ENCODE measurements at regions not wholly inside any gene's neighbourhood (a gene's known extent, or its start where the extent isn't known, plus 50 kb on each side); places are given as distances from the start of the nearest gene placed in this dataset.

- no peak for ATAC-seq
- TF ChIP-seq ZFP30 (CRISPR knock-in tag; IDR thresholded peaks at IDR 0.05): no peak
- no peak for TF ChIP-seq CREB5 (CRISPR knock-in tag; IDR thresholded peaks at IDR 0.05; ENCODE audit: low read depth)
- TF ChIP-seq OSR1 (CRISPR knock-in tag; IDR thresholded peaks at IDR 0.05): no peak
- no peak for TF ChIP-seq POU6F1 (CRISPR knock-in tag; IDR thresholded peaks at IDR 0.05; ENCODE audit: borderline replicate concordance, low read depth)
- no peak for TF ChIP-seq GLIS3 (CRISPR knock-in tag; IDR thresholded peaks at IDR 0.05)
These were observed 841.6 kb upstream of the B3GALT2 start for GRCh38 chr1:194028002-194028401.

GRCh38 chr1:194026422-194026821, 840.0 kb upstream of the B3GALT2 start:
- ATAC-seq: no peak
- TF ChIP-seq PATZ1 (CRISPR knock-in tag; IDR thresholded peaks at IDR 0.05; ENCODE audit: borderline replicate concordance) (no peak), ZNF565 (CRISPR knock-in tag; conservative IDR thresholded peaks at IDR 0.05; ENCODE audit: low read depth) (no peak), POU6F1 (CRISPR knock-in tag; IDR thresholded peaks at IDR 0.05; ENCODE audit: borderline replicate concordance, low read depth) (no peak), GLIS3 (CRISPR knock-in tag; IDR thresholded peaks at IDR 0.05) (no peak), CREB5 (CRISPR knock-in tag; IDR thresholded peaks at IDR 0.05; ENCODE audit: low read depth) (no peak), CSDC2 (CRISPR knock-in tag; IDR thresholded peaks at IDR 0.05) (no peak), ZNF8 (CRISPR knock-in tag; IDR thresholded peaks at IDR 0.05) (no peak), TOX (CRISPR knock-in tag; IDR thresholded peaks at IDR 0.05; ENCODE audit: borderline replicate concordance) (no peak), BACH2 (CRISPR knock-in tag; IDR thresholded peaks at IDR 0.05; ENCODE audit: borderline replicate concordance) (no peak), ZFP30 (CRISPR knock-in tag; IDR thresholded peaks at IDR 0.05) (no peak), ZC3H10 (CRISPR knock-in tag; IDR thresholded peaks at IDR 0.05) (no peak), ZNF70 (CRISPR knock-in tag; IDR thresholded peaks at IDR 0.05) (no peak), TCF4 (CRISPR knock-in tag; IDR thresholded peaks at IDR 0.05; ENCODE audit: borderline replicate concordance) (no peak), RARB (CRISPR knock-in tag; IDR thresholded peaks at IDR 0.05) (no peak), OSR1 (CRISPR knock-in tag; IDR thresholded peaks at IDR 0.05) (no peak), ISL1 (CRISPR knock-in tag; IDR thresholded peaks at IDR 0.05) (no peak), TSHZ2 (CRISPR knock-in tag; IDR thresholded peaks at IDR 0.05) (no peak), PPARA (CRISPR knock-in tag; IDR thresholded peaks at IDR 0.05; ENCODE audit: borderline replicate concordance) (no peak), ARNTL (CRISPR knock-in tag; IDR thresholded peaks at IDR 0.05; ENCODE audit: borderline replicate concordance, low read depth) (no peak), CSRNP3 (CRISPR knock-in tag; IDR thresholded peaks at IDR 0.05) (no peak)
